VCaP (cell line): ENCODE measurements at regions not wholly inside any gene's neighbourhood (a gene's known extent, or its start where the extent isn't known, plus 50 kb on each side); places are given as distances from the start of the nearest gene placed in this dataset.
A peak's percentile ranks its signal among the peaks of the same experiment; 100 is the strongest.

Source experiments
- H3K27ac ChIP-seq: fragments of 450-650 bp; 2 replicates; pipeline ENCODE4 v1.5.1; 2017
- CTCF ChIP-seq: fragments of 450-650 bp; conservative IDR thresholded peaks from 2 replicates; pipeline ENCODE4 v1.5.1; 2017; ENCODE audit warnings: mild to moderate bottlenecking, moderate library complexity

- no peak for TF ChIP-seq CTCF
- H3K27ac ChIP-seq, result no peak overlapping the region
Measured at GRCh38 chr10:78205457-78206016, 171.9 kb downstream of the RPS24 start.

GRCh38 chr10:78207216-78207615, 173.6 kb downstream of the RPS24 start:
- no peak for TF ChIP-seq CTCF
- no peak overlapping the region for H3K27ac ChIP-seq

- H3K27ac ChIP-seq, result no peak overlapping the region
- TF ChIP-seq CTCF, result no peak
Measured at GRCh38 chr10:78207776-78208175, 174.1 kb downstream of the RPS24 start.

- H3K27ac ChIP-seq, result no peak overlapping the region
- TF ChIP-seq CTCF, result no peak
Measured at GRCh38 chr10:78209970-78210369, 176.3 kb downstream of the RPS24 start.

- H3K27ac ChIP-seq, result no peak overlapping the region
- no peak for TF ChIP-seq CTCF
Measured at GRCh38 chr10:78210548-78210947, 176.9 kb downstream of the RPS24 start.

GRCh38 chr10:78210976-78211375, 177.3 kb downstream of the RPS24 start:
- no peak for TF ChIP-seq CTCF
- peak overlapping the region; percentile 65; the same call in 1 of the 2 replicates for H3K27ac ChIP-seq

- peak; percentile 75 for TF ChIP-seq CTCF
Measured at GRCh38 chr10:78211561-78212051, 177.9 kb downstream of the RPS24 start.

More at GRCh38 chr10:78211561-78212051, 177.9 kb downstream of the RPS24 start:
- peak overlapping the region; percentile 65 for H3K27ac ChIP-seq
